Fibroblast of lung (primary cell): ENCODE measurements at regions not wholly inside any gene's neighbourhood (a gene's known extent, or its start where the extent isn't known, plus 50 kb on each side); places are given as distances from the start of the nearest gene placed in this dataset.

Experiments
- CTCF ChIP-seq, 2 donors: IDR thresholded peaks in 1 of 2; conservative IDR thresholded peaks in 1 of 2; 1 replicate in 1 of 2; 2 replicates in 1 of 2; pipeline ENCODE4 v1.5.1; 2011 to 2012; ENCODE audit warnings: low read length in 2 of 2, control low read depth in 1 of 2, inconsistent platforms in 1 of 2, low read depth in 1 of 2, mild to moderate bottlenecking in 1 of 2
- EZH2 ChIP-seq: IDR thresholded peaks from 2 replicates; pipeline ENCODE4 v1.5.1; 2012; ENCODE audit warnings: low read length, control low read depth, mild to moderate bottlenecking; ENCODE audit errors: missing control alignments

- TF ChIP-seq CTCF (conservative IDR thresholded peaks at IDR 0.05 in 1 of 2, IDR thresholded peaks at IDR 0.05 in 1 of 2; ENCODE audit: low read depth in 1 of 2, low read length in 2 of 2) (no peak), EZH2 (no peak)
These were observed 274.7 kb upstream of the AGTR2 start for GRCh38 chrX:115895678-115896329.
